ENCODE measurements at regions not wholly inside any gene's neighbourhood (a gene's known extent, or its start where the extent isn't known, plus 50 kb on each side); places are given as distances from the start of the nearest gene placed in this dataset.
"Not testable (repeated sequence)": the region's sequence is repeated elsewhere in the genome, so short reads cannot be mapped to it uniquely, and the experiment has no call there.

DNA sequence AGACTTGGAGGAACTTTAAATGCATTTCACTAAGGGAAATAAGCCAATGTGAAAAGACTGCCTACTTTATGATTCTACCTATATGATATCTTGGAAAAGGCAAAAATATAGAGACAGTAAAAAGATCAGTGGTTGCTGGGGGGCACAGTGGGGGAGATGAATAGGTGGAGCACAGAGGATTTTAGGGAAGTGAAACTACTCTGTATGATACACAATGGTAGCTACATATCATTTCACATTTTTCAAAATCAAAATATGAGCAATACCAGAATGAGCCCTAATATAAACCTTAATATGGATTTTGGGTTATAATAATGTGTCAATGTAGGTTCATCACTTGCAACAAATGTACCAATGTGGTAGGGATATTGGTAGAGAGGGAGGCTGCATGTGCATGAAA is 161.4 kb upstream of the HTR1E start:
- Histone ChIP-seq H3K9me3 (no peaks in the 10 kb centered on the region), H3K27me3 (no peaks in the 10 kb centered on the region), H3K4me3 (no peak overlapping the region), H3K36me3 (no peaks in the 10 kb centered on the region), H3K4me1 (no peaks in the 10 kb centered on the region), H3K27ac (no peak overlapping the region)
- TF ChIP-seq, protein P1, sequence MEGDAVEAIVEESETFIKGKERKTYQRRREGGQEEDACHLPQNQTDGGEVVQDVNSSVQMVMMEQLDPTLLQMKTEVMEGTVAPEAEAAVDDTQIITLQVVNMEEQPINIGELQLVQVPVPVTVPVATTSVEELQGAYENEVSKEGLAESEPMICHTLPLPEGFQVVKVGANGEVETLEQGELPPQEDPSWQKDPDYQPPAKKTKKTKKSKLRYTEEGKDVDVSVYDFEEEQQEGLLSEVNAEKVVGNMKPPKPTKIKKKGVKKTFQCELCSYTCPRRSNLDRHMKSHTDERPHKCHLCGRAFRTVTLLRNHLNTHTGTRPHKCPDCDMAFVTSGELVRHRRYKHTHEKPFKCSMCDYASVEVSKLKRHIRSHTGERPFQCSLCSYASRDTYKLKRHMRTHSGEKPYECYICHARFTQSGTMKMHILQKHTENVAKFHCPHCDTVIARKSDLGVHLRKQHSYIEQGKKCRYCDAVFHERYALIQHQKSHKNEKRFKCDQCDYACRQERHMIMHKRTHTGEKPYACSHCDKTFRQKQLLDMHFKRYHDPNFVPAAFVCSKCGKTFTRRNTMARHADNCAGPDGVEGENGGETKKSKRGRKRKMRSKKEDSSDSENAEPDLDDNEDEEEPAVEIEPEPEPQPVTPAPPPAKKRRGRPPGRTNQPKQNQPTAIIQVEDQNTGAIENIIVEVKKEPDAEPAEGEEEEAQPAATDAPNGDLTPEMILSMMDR (IDR thresholded peaks at IDR 0.05): no peak
- no peak for DNase-seq
- ATAC-seq: no peak
- intact Hi-C loops (cut with DNase I): no loop called here

DNA sequence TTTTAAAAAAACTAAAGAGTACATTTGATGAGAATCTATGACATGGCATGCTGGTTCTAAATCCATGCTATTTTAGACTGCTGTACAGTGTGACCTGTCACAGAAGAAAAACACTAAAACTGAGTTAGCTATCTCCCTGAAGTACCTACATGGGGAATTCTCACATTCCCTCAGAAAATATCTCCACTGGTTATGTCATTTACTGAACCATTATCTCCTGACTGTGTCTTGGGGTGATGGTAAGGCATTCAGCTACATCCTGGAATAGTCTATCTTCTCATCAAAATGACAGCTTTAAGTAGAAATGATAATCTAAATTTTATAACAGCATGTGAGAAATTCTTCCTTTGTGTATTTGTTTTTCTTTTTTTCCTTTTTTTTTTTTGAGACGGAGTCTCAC is 172.1 kb upstream of the HTR1E start:
- no peaks in the 10 kb centered on the region for H3K27me3 ChIP-seq
- TF ChIP-seq, protein P1 (IDR thresholded peaks at IDR 0.05): no peak

DNA sequence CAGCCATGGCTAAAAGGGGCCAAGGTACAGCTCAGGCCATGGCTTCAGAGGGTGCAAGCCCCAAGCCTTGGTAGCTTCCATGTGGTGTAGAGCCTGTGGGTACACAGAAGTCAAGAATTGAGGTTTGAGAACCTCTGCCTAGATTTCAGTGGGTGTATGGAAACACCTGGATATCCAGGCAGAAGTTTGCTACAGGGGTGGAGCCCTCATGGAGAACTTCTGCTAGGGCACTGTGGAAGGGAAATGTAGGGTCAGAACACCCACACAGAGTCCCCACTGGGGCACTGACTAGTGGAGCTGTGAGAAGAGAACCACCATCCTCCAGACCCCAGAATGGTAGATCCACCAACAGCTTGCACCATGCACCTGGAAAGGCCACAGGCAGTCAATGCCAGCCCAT is 177.4 kb upstream of the HTR1E start:
- ATAC-seq; H3K9me3 ChIP-seq; H3K27ac ChIP-seq; H3K4me1 ChIP-seq; H3K27me3 ChIP-seq; intact Hi-C loops (cut with DNase I); DNase-seq; H3K36me3 ChIP-seq; H3K4me3 ChIP-seq: not testable (repeated sequence)

More for the DNA sequence above, 172.1 kb upstream of the HTR1E start:
- no peaks in the 10 kb centered on the region for H3K4me1 ChIP-seq
- H3K4me3 ChIP-seq: no peak overlapping the region
- no peaks in the 10 kb centered on the region for H3K36me3 ChIP-seq
- no peaks in the 10 kb centered on the region for H3K9me3 ChIP-seq
- intact Hi-C loops (cut with DNase I): no loop called here
- no peak for ATAC-seq
- DNase-seq: no peak
- H3K27ac ChIP-seq: no peak overlapping the region

DNA sequence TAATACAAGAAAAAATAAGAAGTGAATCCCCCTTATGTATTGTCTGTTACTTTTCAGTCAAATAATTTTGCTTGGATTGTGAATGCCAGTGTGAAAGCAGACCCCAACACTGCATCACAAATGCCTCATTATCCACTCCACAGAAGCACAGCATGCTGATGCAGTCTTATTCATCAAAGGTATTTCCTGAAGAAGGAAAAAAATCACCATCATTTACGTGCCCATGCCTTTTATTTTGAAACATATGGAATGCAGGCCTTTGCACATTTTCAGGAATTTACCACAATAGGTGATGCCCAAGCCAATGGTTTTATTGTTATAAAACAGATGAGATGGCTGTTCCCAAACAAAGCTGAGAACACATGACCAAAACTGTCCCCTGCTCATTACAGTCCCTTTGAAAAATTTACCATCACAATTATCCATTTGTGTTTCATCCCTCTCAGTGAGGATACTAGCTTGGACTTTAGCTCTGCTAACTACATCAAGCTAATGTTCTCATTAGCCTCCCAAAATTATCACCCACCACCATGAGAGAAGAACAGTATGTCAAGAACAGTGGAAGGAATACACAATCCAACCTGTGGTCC is 180.6 kb upstream of the HTR1E start:
- H3K4me1 ChIP-seq: no peaks in the 10 kb centered on the region
- H3K27me3 ChIP-seq: no peaks in the 10 kb centered on the region
- TF ChIP-seq, protein P1 (IDR thresholded peaks at IDR 0.05): no peak
- no peak overlapping the region for H3K27ac ChIP-seq
- no peaks in the 10 kb centered on the region for H3K9me3 ChIP-seq
- DNase-seq (no peak), ATAC-seq (no peak)
- intact Hi-C loops (cut with DNase I): no loop called here
- no peak overlapping the region for H3K4me3 ChIP-seq
- H3K36me3 ChIP-seq: no peaks in the 10 kb centered on the region

DNA sequence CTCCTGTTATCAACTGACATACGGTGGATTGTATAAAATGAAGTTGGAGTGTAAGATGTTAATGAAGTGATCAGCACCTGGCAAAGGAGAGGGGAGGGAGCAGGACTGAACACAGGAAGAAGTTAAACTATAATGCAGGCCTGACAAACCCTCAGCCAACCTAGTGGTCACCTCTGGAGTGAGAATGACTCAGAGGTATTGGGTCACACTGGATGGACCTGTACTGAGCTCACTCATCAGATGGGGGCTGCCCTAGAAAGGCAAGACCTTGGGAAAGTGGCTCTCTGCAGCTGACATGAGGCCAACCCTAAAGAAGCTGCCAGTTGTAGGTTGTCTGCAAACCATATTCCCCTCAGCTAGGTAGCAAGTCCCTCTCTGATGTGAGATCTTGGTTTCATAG is 193.3 kb upstream of the HTR1E start:
- Histone ChIP-seq H3K4me1 (no peaks in the 10 kb centered on the region), H3K36me3 (no peaks in the 10 kb centered on the region), H3K27ac (no peak overlapping the region), H3K4me3 (no peak overlapping the region), H3K9me3 (no peaks in the 10 kb centered on the region), H3K27me3 (no peaks in the 10 kb centered on the region)
- no peak for ATAC-seq
- intact Hi-C loops (cut with DNase I): no loop called here
- no peak for DNase-seq
- TF ChIP-seq, protein P1 (IDR thresholded peaks at IDR 0.05): no peak

DNA sequence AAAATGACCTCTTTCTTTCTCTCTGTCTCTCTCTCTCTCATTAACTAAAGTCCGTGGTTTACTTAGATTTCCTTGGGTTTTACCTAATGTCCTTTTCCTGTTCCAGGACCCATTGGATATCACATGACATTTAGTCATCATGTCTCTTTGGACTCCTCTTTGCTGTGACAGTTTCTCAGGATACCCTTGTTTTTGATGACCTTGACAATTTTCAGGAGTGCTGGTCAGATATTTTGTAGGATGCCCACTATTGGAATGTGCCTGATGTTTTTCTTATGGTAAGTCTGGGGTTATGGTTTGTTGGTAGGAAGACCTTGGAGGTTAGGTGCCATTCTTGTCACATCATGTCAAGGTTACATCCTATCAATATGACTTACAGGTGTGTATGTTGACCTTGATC is 199.2 kb upstream of the HTR1E start:
- no peak overlapping the region for H3K27ac ChIP-seq
- H3K9me3 ChIP-seq: no peaks in the 10 kb centered on the region
- intact Hi-C loops (cut with DNase I): no loop called here
- no peak overlapping the region for H3K4me3 ChIP-seq
- no peaks in the 10 kb centered on the region for H3K4me1 ChIP-seq
- DNase-seq (no peak), ATAC-seq (no peak)
- no peaks in the 10 kb centered on the region for H3K36me3 ChIP-seq
- no peaks in the 10 kb centered on the region for H3K27me3 ChIP-seq
- TF ChIP-seq, protein P1 (IDR thresholded peaks at IDR 0.05): no peak

DNA sequence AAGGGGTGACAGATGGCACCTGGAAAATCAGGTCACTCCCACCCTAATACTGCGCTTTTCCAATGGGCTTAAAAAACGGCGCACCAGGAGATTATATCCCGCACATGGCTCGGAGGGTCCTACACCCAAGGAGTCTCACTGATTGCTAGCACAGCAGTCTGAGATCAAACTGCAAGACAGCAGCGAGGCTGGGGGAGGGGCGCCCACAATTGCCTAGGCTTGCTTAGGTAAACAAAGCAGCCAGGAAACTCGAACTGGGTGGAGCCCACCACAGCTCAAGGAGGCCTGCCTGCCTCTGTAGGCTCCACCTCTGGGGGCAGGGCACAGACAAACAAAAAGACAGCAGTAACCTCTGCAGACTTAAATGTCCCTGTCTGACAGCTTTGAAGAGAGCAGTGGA is 205.7 kb upstream of the HTR1E start:
- intact Hi-C loops (cut with DNase I); H3K27ac ChIP-seq; H3K4me3 ChIP-seq; H3K27me3 ChIP-seq; ATAC-seq; H3K36me3 ChIP-seq; H3K4me1 ChIP-seq; DNase-seq; H3K9me3 ChIP-seq: not testable (repeated sequence)

DNA sequence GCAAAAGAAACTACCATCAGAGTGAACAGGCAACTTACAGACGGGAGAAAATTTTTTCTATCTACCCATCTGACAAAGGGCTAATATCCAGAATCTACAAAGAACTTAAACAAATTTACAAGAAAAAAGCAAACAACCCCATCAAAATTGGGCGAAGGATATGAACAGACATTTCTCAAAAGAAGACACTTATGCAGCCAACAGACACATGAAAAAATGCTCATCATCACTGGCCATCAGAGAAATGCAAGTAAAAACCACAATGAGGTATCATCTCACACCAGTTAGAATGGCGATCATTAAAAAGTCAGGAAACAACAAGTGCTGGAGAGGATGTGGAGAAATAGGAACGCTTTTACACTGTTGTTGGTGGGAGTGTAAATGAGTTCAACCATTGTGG is 206.6 kb upstream of the HTR1E start:
- H3K4me3 ChIP-seq; H3K36me3 ChIP-seq; H3K27ac ChIP-seq; DNase-seq; ATAC-seq; H3K4me1 ChIP-seq; H3K9me3 ChIP-seq; H3K27me3 ChIP-seq; intact Hi-C loops (cut with DNase I): not testable (repeated sequence)
